HG02870 (cell line): ENCODE measurements at regions not wholly inside any gene's neighbourhood (a gene's known extent, or its start where the extent isn't known, plus 50 kb on each side); places are given as distances from the start of the nearest gene placed in this dataset.

Source experiments
- ATAC-seq: cut with Tn5 transposase; IDR thresholded peaks from one replicate; pipeline ENCODE4 v1.9.1; 2021; ENCODE audit warnings: mild to moderate bottlenecking, moderate library complexity; ENCODE audit not compliant: unreplicated experiment

- ATAC-seq, result no peak
Observed at GRCh38 chr4:157572951-157573350, 352.4 kb downstream of the GRIA2 start.

DNA sequence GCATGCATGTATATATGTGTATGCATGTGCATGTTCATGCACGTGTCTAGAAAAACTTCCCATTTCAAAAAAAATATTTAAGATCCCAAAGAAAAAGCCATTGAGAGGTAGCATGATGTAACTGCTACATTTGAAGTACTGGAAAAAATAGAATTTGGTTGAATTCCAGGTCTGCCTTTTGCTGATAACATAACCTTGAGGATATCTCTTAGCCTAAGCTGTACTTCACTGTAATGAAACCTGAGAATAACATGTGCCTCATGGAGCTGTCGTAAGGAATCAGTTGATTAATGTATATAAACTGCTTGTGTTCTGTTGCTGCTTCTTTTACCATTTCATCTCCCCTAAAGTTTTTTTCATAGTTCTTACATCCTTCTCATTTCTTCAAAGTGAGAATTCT lies 351.8 kb downstream of the GRIA2 start:
- no peak for ATAC-seq

DNA sequence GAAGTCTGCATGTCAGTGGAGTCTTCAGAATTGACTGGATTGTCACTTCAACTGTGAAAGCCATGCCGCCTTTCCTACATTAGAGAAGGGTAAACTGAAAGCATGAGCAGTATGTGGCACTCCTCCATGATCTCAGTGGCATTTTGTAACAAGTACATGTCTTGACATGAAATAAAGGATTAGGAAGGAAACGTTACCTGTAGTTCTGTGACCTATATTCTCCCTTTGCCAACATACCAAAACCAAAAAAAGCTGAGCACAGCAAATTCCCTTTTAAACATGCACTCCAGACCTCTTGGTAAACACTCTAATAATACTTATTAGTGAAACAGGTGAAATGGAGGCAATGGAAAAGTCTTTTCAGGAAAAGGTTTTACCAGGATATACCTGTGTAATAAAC lies 344.2 kb downstream of the GRIA2 start:
- ATAC-seq, result no peak

- ATAC-seq, result no peak
Observed at GRCh38 chr4:157564218-157564617, 343.7 kb downstream of the GRIA2 start.

DNA sequence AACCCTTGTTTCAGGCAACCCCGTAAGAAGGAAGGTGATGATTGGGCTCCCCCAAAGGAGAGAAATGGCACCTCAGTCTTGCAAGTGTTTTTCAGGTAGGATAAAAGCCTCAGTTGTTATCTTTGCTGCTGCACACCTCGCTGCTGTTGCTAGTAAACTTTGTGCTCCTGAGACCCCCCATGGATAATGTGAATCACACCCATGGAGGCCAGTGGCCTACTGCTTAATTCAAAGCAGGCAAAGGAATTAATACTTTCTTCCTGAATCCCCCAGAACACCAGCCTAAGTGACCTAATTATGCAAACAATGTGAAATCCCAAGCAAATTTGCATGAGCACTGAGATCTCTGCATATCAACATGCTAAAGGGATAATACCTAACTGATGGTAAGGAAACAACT lies 337.5 kb downstream of the GRIA2 start:
- no peak for ATAC-seq

DNA sequence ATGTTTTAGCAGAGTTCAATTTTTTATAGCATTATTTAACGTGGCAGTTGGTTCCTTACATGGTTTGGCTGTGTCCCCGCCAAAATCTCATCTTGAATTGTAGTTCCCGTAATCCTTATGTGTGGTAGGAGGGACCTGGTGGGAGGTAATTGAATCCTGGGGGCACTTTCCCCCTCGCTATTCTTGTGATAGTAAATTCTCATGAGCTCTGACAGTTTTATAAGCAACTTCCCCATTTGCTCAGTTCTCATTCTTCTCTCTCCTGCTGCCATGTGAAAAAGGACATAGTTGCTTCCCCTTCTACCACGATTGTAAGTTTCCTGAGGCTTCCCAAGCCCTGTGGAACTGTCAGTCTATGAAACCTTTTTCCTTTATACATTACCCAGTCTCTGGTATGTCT lies 329.5 kb downstream of the GRIA2 start:
- ATAC-seq, result no peak

- ATAC-seq, result no peak
Observed at GRCh38 chr4:157527954-157528353, 307.4 kb downstream of the GRIA2 start.

GRCh38 chr4:157521906-157522305 lies 301.4 kb downstream of the GRIA2 start:
- ATAC-seq, result no peak

GRCh38 chr4:157514711-157515110 lies 294.2 kb downstream of the GRIA2 start:
- ATAC-seq, result no peak

DNA sequence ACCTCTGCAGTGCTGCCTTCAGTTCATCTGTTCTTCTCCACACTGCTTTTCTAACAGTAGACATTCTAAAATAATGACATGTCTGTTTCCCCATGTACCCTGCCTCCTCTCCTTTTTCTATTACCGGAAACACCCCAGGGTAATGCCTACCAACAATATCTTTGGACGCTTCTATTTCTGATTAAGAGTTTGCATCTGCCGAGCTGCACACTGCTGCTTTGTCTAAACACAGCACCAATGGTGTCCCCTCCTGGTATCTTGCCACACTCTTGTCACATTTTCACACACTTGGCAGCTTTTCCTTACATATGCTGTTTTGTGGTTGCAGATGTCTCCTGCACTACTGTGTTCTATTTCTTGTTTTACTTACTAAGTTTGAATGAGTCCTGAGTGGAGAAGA lies 288.8 kb downstream of the GRIA2 start:
- no peak for ATAC-seq

GRCh38 chr4:157502656-157503055 lies 282.1 kb downstream of the GRIA2 start:
- no peak for ATAC-seq

GRCh38 chr4:157459785-157460184 lies 239.3 kb downstream of the GRIA2 start:
- no peak for ATAC-seq

- no peak for ATAC-seq
Observed at GRCh38 chr4:157447195-157447594, 226.7 kb downstream of the GRIA2 start.

- ATAC-seq, result no peak
Observed at GRCh38 chr4:157444014-157444413, 223.5 kb downstream of the GRIA2 start.

- no peak for ATAC-seq
Observed at GRCh38 chr4:157443537-157443936, 223.0 kb downstream of the GRIA2 start.

DNA sequence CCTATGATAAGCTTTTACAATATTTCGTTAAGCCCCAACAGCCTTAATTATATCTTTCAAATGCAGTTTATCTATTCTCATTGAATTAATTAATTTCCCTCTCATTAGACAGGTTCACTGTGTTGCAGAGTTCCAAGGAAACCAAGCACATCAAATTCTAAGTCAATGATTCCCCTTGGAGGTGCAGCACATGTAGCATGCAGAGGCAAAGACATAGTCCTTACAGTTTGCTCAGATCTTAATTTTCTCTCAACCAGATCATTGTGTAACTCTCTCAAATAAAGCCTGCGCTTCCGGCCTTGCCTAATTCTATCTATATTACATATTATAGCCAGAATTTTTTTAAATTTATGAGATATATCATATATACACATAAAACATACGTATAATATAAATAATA lies 205.4 kb downstream of the GRIA2 start:
- no peak for ATAC-seq

DNA sequence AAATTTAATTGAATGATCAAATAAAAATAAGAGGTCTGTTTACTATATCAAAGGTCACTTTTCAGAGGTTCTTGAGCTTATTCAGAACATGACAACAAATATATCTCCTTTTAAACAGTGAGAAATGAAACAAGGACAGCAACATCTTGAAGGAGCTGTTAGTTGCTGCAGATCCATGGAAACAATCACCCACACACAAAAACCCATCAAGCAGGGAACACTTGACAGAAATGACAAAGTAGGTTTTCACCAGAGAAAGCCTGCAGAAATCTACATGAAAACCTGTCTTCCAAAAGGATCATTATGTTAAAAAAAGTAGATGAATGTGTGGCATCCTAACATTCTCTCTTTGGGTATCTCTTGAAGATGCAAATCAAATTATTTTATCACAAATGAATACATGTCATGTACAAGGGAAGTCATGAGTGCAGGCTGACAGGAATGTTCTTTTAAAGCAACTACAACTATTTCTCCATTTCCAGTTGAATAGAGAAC lies 203.0 kb downstream of the GRIA2 start:
- no peak for ATAC-seq

GRCh38 chr4:157421365-157421764 lies 200.8 kb downstream of the GRIA2 start:
- ATAC-seq, result no peak
